HEK293T (cell line): ENCODE measurements at regions not wholly inside any gene's neighbourhood (a gene's known extent, or its start where the extent isn't known, plus 50 kb on each side); places are given as distances from the start of the nearest gene placed in this dataset.
"Not testable (repeated sequence)": the region's sequence is repeated elsewhere in the genome, so short reads cannot be mapped to it uniquely, and the experiment has no call there.

Experiments used
- CTCF ChIA-PET: fragments of 350-600 bp; formaldehyde crosslinking; extraction: SDS; loops from one replicate; lab custom pipeline; 2021; ENCODE audit warnings: antibody characterized with exemption, inconsistent platforms; lab: Yijun Ruan, JAX
- POLR2A ChIA-PET: fragments of 350-600 bp; formaldehyde crosslinking; extraction: SDS; loops from one replicate; lab custom pipeline; 2020; ENCODE audit warnings: antibody characterized with exemption, inconsistent platforms; lab: Yijun Ruan, JAX
- DNase-seq: peaks from one replicate; pipeline ENCODE4 v3.0.0; 2012; ENCODE audit warnings: mixed read lengths; ENCODE audit errors: extremely low spot score
- ARNT ChIP-seq: fragments of 450-650 bp; IDR thresholded peaks from 2 replicates; pipeline ENCODE4 v1.6.1; 2017; ENCODE audit warnings: mild to moderate bottlenecking
- BHLHE40 ChIP-seq: fragments of 450-650 bp; IDR thresholded peaks from 2 replicates; pipeline ENCODE4 v1.6.1; 2016; ENCODE audit warnings: mild to moderate bottlenecking, moderate library complexity, borderline replicate concordance
- CTBP1 ChIP-seq: fragments of 450-650 bp; IDR thresholded peaks from 2 replicates; pipeline ENCODE4 v1.6.1; 2016; ENCODE audit warnings: borderline replicate concordance
- ELF4 ChIP-seq: fragments of 450-650 bp; IDR thresholded peaks from 2 replicates; pipeline ENCODE4 v1.6.1; 2017; ENCODE audit warnings: antibody characterized with exemption
- FOXA1 ChIP-seq: fragments of 450-650 bp; IDR thresholded peaks from 2 replicates; pipeline ENCODE4 v1.6.1; 2016; ENCODE audit warnings: mild to moderate bottlenecking
- FOXK2 ChIP-seq: fragments of 450-650 bp; IDR thresholded peaks from 2 replicates; pipeline ENCODE4 v1.6.1; 2016; ENCODE audit warnings: mild to moderate bottlenecking
- FOXM1 ChIP-seq: fragments of 450-650 bp; IDR thresholded peaks from 2 replicates; pipeline ENCODE4 v1.6.1; 2017; ENCODE audit warnings: mild to moderate bottlenecking, borderline replicate concordance
- HDGF ChIP-seq: fragments of 450-650 bp; IDR thresholded peaks from 2 replicates; pipeline ENCODE4 v1.6.1; 2017; ENCODE audit warnings: antibody characterized with exemption, borderline replicate concordance
- L3MBTL2 ChIP-seq: fragments of 450-650 bp; conservative IDR thresholded peaks from 2 replicates; pipeline ENCODE4 v1.6.1; 2016; ENCODE audit warnings: mild to moderate bottlenecking
- LEF1 ChIP-seq: fragments of 450-650 bp; IDR thresholded peaks from 2 replicates; pipeline ENCODE4 v1.6.1; 2017; ENCODE audit warnings: mild to moderate bottlenecking, borderline replicate concordance
- NFRKB ChIP-seq: fragments of 450-650 bp; IDR thresholded peaks from 2 replicates; pipeline ENCODE4 v1.6.1; 2016; ENCODE audit warnings: mild to moderate bottlenecking, moderate library complexity
- SP1 ChIP-seq: fragments of 450-650 bp; IDR thresholded peaks from 2 replicates; pipeline ENCODE4 v1.6.1; 2017
- SUZ12 ChIP-seq: fragments of 450-650 bp; IDR thresholded peaks from 2 replicates; pipeline ENCODE4 v1.6.1; 2016; ENCODE audit warnings: mild to moderate bottlenecking
- TARDBP ChIP-seq: fragments of 450-650 bp; IDR thresholded peaks from 2 replicates; pipeline ENCODE4 v1.6.1; 2016
- ZNF384 ChIP-seq: fragments of 450-650 bp; IDR thresholded peaks from 2 replicates; pipeline ENCODE4 v1.6.1; 2016
- TF ChIP-seq, protein P1 (sequence below): fragments of 450-650 bp; IDR thresholded peaks from 2 replicates; pipeline ENCODE4 v1.6.1; 2016

DNA sequence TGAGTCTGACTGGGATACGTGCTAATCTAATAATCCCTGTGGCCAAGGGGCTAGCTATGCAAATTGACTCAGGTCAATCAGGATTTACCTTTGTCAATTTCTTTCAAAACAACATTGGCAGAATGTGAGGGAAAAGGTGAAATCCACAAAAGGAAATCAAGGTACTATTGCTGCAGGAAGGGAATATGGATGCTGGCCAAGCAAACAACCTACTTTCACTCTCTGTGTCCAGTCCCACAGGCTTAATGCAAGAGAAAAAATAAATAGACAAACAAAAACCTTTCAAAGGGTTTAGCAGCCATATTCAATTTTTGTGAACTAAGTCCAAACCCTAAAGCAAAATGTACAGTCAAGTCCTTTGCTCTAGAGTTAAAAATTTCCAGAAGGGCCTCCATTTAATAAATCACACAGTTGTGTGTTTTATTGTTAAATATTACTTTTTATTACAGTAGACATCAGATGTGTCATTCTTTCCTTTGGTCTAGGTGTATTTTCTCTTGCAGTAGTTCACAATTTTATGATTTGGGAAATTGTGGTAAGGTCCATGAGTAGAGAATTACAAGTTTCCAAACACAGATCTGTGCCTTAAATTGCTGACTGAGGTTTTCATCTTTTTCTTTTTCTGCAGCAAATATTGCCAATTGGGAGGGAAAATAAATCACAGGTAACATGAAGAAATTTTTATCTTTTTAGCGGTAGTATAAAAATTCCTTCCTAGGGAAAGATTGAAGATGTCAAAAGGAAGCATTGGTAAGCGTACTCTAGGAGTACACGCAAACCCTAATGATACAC, 309.1 kb downstream of the DMAC1 start:
- ChIA-PET POLR2A (no interaction called here), CTCF (no interaction called here)
- DNase-seq = no peak
- TF ChIP-seq SP1 (no peak), ELF4 (no peak), BHLHE40 (no peak), TARDBP (no peak), ZNF384 (no peak), SUZ12 (no peak), LEF1 (no peak), FOXA1 (no peak), HDGF (no peak), L3MBTL2 (no peak), NFRKB (no peak), FOXK2 (no peak), ARNT (no peak), CTBP1 (no peak), FOXM1 (no peak)
- TF ChIP-seq, protein P1, sequence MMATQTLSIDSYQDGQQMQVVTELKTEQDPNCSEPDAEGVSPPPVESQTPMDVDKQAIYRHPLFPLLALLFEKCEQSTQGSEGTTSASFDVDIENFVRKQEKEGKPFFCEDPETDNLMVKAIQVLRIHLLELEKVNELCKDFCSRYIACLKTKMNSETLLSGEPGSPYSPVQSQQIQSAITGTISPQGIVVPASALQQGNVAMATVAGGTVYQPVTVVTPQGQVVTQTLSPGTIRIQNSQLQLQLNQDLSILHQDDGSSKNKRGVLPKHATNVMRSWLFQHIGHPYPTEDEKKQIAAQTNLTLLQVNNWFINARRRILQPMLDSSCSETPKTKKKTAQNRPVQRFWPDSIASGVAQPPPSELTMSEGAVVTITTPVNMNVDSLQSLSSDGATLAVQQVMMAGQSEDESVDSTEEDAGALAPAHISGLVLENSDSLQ = no peak

DNA sequence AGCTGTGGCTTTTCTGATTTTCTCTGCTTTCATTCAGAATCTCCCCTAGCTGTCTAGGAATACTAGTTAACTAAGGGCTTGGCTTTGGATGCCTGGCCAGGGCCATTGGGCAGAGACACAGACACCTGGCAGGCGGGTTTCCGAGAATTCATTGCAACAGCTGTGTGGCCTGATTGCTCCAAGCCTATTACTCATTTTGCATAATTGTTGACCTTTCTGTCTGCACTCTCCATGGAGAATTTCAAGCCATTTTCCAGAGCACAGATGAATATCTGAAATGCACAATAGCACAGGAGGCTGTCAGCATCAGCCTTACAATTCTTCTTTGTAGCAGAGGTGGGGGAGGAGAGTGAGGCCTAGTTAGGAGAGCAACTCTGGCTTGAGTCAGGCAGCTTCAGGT, 310.5 kb downstream of the DMAC1 start:
- CTCF ChIA-PET = no interaction called here
- DNase-seq = no peak
- TF ChIP-seq BHLHE40 (no peak), FOXK2 (no peak), ARNT (no peak), SUZ12 (no peak), FOXA1 (no peak), CTBP1 (no peak), TARDBP (no peak), L3MBTL2 (no peak), HDGF (no peak), ELF4 (no peak)
- TF ChIP-seq, protein P1 = no peak
- POLR2A ChIA-PET = no interaction called here

DNA sequence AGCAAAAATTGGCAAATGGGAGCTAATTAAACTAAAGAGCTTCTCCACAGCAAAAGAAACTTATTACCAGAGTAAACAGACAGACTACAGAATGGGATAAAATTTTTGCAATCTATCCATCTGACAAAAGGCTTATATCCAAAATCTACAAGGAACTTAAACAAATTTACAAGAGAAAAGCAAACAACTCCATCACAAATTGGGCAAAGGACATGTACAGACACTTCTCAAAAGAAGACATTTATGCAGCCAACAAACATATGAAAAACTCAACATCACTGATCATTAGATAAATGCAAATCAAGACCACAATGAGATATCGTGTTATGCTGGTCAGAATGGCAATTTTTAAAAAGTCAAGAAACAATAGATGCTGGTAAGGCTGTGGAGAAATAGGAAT, 315.6 kb downstream of the DMAC1 start:
- CTCF ChIA-PET, POLR2A ChIA-PET, DNase-seq: not testable (repeated sequence)

DNA sequence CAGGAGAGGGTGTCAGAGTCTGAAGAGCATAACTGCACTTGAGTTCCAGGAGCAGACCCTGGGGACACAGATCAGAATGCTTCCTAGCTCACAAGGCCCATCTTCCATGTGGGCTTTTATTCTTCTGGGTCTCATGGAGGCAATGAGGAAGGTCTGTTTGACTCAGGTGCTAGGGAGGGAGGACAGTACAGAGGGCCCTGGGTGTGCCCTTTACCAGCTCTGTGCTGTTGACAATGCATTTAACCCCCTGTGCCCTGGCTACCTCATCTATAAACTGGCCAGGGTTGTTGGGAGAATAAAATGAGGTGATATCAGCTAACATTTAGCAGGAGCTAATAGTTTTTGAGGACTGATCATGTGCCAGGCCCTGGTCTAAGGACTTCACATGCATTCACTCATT, 318.0 kb downstream of the DMAC1 start:
- no peak for TF ChIP-seq SUZ12
- TF ChIP-seq BHLHE40 = no peak
- no peak for TF ChIP-seq CTBP1
- no peak for TF ChIP-seq ELF4
- TF ChIP-seq FOXM1 = no peak
- no peak for TF ChIP-seq SP1
- ChIA-PET CTCF (no interaction called here), POLR2A (no interaction called here)
- no peak for DNase-seq

DNA sequence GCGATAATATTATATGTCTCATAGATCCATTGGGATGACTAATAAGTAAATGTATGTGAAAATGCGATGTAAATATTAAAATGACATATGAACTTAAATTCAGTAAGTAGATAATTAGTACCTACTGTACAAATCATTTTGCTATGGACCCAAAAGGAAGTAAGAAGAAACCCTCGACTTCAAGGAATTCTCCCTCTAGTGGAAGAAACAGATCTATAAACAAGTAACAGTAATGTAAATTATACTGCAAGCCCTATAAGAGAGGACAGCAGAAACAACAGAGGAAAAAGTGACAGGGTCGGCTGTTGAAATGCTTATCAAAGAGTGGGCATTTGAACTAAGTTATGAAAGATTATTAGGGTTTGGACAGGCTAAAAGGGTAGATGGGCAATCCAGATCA, 320.3 kb downstream of the DMAC1 start:
- ChIA-PET POLR2A (no interaction called here), CTCF (no interaction called here)
- DNase-seq = no peak
- TF ChIP-seq NFRKB = no peak
- no peak for TF ChIP-seq SUZ12
- TF ChIP-seq HDGF = no peak
- TF ChIP-seq FOXA1 = no peak
- no peak for TF ChIP-seq ZNF384
- no peak for TF ChIP-seq CTBP1
- no peak for TF ChIP-seq TARDBP
- TF ChIP-seq SP1 = no peak
- TF ChIP-seq, protein P1 = no peak
- no peak for TF ChIP-seq FOXM1
- TF ChIP-seq ARNT = no peak
- no peak for TF ChIP-seq LEF1
- no peak for TF ChIP-seq BHLHE40

DNA sequence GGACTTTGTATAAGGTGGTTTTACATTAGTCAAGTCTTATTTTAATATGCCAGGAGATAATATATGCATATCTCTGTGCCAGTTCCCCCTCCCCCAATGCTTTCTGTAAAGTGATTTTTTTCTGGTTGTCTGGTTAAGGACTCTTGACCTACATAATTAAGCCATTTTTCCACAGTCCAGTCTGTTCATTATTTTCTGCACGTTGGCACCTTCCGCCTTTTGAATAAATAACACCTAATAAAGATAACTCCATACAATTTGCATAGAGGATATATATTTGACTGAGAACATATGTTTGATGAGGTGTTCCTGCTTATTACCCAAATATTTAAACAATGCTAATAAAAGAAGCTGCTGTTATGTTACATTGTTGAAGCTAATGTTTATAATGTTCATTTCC, 320.9 kb downstream of the DMAC1 start:
- CTCF ChIA-PET = no interaction called here
- no peak for TF ChIP-seq ELF4
- no peak for TF ChIP-seq CTBP1
- no peak for TF ChIP-seq FOXK2
- TF ChIP-seq NFRKB = no peak
- no peak for TF ChIP-seq ARNT
- TF ChIP-seq ZNF384 = no peak
- TF ChIP-seq SUZ12 = no peak
- no peak for TF ChIP-seq HDGF
- no peak for TF ChIP-seq BHLHE40
- TF ChIP-seq L3MBTL2 = no peak
- TF ChIP-seq, protein P1 = no peak
- no peak for TF ChIP-seq LEF1
- TF ChIP-seq FOXM1 = no peak
- POLR2A ChIA-PET = no interaction called here
- DNase-seq = no peak
